Inferior parietal cortex (tissue), 1 donor: ENCODE measurements at regions not wholly inside any gene's neighbourhood (a gene's known extent, or its start where the extent isn't known, plus 50 kb on each side); places are given as distances from the start of the nearest gene placed in this dataset.
"Not testable (repeated sequence)": the region's sequence is repeated elsewhere in the genome, so short reads cannot be mapped to it uniquely, and the experiment has no call there.

Experiments
- DNase-seq: peaks from one replicate; pipeline ENCODE4 v3.0.0-alpha.2; 2016; ENCODE audit errors: extremely low spot score

GRCh38 chr5:111819028-111819427, 62.0 kb upstream of the NREP start:
- DNase-seq = not testable (repeated sequence)

GRCh38 chr5:111813537-111813936, 56.5 kb upstream of the NREP start:
- no peak for DNase-seq

- no peak for DNase-seq
These were observed 53.1 kb upstream of the NREP start for GRCh38 chr5:111810112-111810511.
